ENCODE measurements at regions not wholly inside any gene's neighbourhood (a gene's known extent, or its start where the extent isn't known, plus 50 kb on each side); places are given as distances from the start of the nearest gene placed in this dataset.

- in situ Hi-C loops (cut with MboI) = no loop called here
- ATAC-seq (no peak), FAIRE-seq (no peak), DNase-seq (ENCODE audit: extremely low read depth in 1 of 4, low spot score in 3 of 4) (no peak)
- 10% methylated on average over 2 of the region's 2 CpGs for WGBS (ENCODE audit: insufficient coverage, low coverage, missing lambda C conversion rate)
- Histone ChIP-seq H3K4me3 (no peak overlapping the region), H3K9ac (ENCODE audit: insufficient read depth in 1 of 2, low read depth in 2 of 2, low read length in 2 of 2) (no peak overlapping the region), H3K4me2 (ENCODE audit: insufficient read depth, low read length) (no peak overlapping the region), H4K20me1 (replicated peaks; ENCODE audit: control insufficient read depth, insufficient read depth, low read length) (no peaks in the 10 kb centered on the region), H3K27ac (ENCODE audit: extremely low read depth, low read depth, low read length) (no peak overlapping the region), H3K4me1 (replicated peaks in 1 of 2; ENCODE audit: control insufficient read depth in 2 of 2, insufficient read depth in 2 of 2, low read length in 2 of 2) (peaks cover 0 to under 1% of the 10 kb centered on the region in 2 experiments; a peak in 2 of 5 replicates), H3K36me3 (ENCODE audit: control insufficient read depth, insufficient read depth, low read length) (no peaks in the 10 kb centered on the region), H3K9me3 (replicated peaks; ENCODE audit: control insufficient read depth, insufficient read depth, low read depth, low read length) (no peaks in the 10 kb centered on the region; the same call in 1 of the 2 replicates), H3K79me2 (ENCODE audit: control insufficient read depth, insufficient read depth, low read length) (no peaks in the 10 kb centered on the region), H3K27me3 (ENCODE audit: control insufficient read depth in 2 of 2, insufficient read depth in 2 of 2, low read length in 2 of 2) (peaks cover 0 to 9% of the 10 kb centered on the region in 2 experiments; a peak in 3 of 5 replicates), H3K9me1 (ENCODE audit: control insufficient read depth, insufficient read depth, low read length) (no peaks in the 10 kb centered on the region), H2AFZ (ENCODE audit: low read depth, low read length) (no peak overlapping the region)
- intact Hi-C loops (cut with micrococcal nuclease) = no loop called here
- no TSS peak for BruUV-seq (replicated peaks)
- CTCF ChIA-PET (ENCODE audit: low intra/inter-chr PET ratio) = no interaction called here
- TF ChIP-seq ZBTB7A (IDR thresholded peaks at IDR 0.05; ENCODE audit: borderline replicate concordance, control insufficient read depth, low read depth, low read length) (no peak), NBN (IDR thresholded peaks at IDR 0.05; ENCODE audit: low read depth) (no peak), ZFP36 (IDR thresholded peaks at IDR 0.05; ENCODE audit: low read depth, low read length, partially characterized antibody) (no peak), KDM4B (IDR thresholded peaks at IDR 0.05; ENCODE audit: borderline replicate concordance in 2 of 2, low read depth in 1 of 2) (no peak), BACH1 (tag; IDR thresholded peaks at IDR 0.05) (no peak), NFIC (IDR thresholded peaks at IDR 0.05) (peak; percentile 35; the same call in 1 of the 2 replicates)
- POLR2A ChIA-PET = no interaction called here
Measured at GRCh38 chr7:39824456-39825200, 125.4 kb upstream of the CDK13 start.

Data from K562 (cell line).